Vagina (tissue), 2 donors: ENCODE measurements at regions not wholly inside any gene's neighbourhood (a gene's known extent, or its start where the extent isn't known, plus 50 kb on each side); places are given as distances from the start of the nearest gene placed in this dataset.

ENCODE experiments used
- DNase-seq, 2 donors: peaks; one replicate each; pipeline ENCODE4 v3.0.0-alpha.2; 2017; ENCODE audit errors: extremely low spot score in 2 of 2
- H3K27ac ChIP-seq: fragments of 200-600 bp; sonication (generic); one replicate; pipeline ENCODE4 v1.5.1; 2019
- H3K27me3 ChIP-seq: fragments of 200-600 bp; sonication (generic); one replicate; pipeline ENCODE4 v1.5.1; 2019
- H3K36me3 ChIP-seq, 2 donors: fragments of 200-600 bp; sonication (generic); one replicate each; pipeline ENCODE4 v1.5.1; 2017 to 2019
- H3K4me1 ChIP-seq: fragments of 200-600 bp; sonication (generic); one replicate; pipeline ENCODE4 v1.5.1; 2019
- H3K4me3 ChIP-seq, 2 donors: fragments of 200-600 bp; sonication (generic); 1 replicate in 1 of 2; 2 replicates in 1 of 2; pipeline ENCODE4 v1.5.1; 2016 to 2019
- H3K9me3 ChIP-seq: fragments of 200-600 bp; sonication (generic); one replicate; pipeline ENCODE4 v1.5.1; 2019
- POLR2A ChIP-seq, 2 donors: fragments of 450-650 bp; IDR thresholded peaks; one replicate each; pipeline ENCODE4 v1.6.1; 2017; ENCODE audit warnings: antibody characterized with exemption in 2 of 2, mild to moderate bottlenecking in 2 of 2, moderate library complexity in 2 of 2
- POLR2AphosphoS5 ChIP-seq, 2 donors: sonication (generic); formaldehyde crosslinking; IDR thresholded peaks; one replicate each; pipeline ENCODE4 v1.9.0; 2017; ENCODE audit warnings: antibody characterized with exemption in 2 of 2, mild to moderate bottlenecking in 2 of 2, low read depth in 1 of 2; ENCODE audit not compliant: insufficient read depth in 1 of 2
- intact Hi-C: fragments of 100-400 bp; cut with DNase I; formaldehyde crosslinking; loops from one replicate; pipeline ENCODE4 v1.15.1; 2023
- TF ChIP-seq, protein P1 (sequence below), 3 experiments: fragments of 450-650 bp in 2 of 3; fragments of 200-600 bp in 1 of 3; sonication (generic) in 1 of 3; IDR thresholded peaks; one replicate each; pipeline ENCODE4 v1.5.1; 2017 to 2019; ENCODE audit warnings: antibody characterized with exemption in 3 of 3, mild to moderate bottlenecking in 2 of 3, moderate library complexity in 2 of 3

DNA sequence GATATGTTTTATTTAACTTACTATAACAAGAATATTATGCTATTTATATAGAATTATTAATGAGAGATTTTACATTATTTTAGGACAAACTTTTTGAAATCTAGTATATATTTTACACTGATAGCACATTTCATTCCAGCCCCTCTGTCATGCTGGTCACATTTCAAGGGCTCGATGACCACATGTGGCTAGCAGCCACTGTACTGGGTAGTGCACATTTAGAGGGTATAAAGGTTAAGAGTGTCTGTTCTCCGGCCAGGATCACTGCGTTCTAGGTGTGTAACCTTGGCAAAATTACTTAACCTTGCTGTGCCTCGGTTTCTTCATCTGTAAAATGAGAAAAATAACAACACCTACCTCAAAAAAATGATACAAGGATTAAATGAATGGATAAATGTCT, 87.2 kb upstream of the TNP1 start:
- intact Hi-C loops, result no loop called here
- Histone ChIP-seq H3K36me3 (no peaks in the 10 kb centered on the region), H3K9me3 (no peaks in the 10 kb centered on the region), H3K4me3 (no peak overlapping the region), H3K27ac (no peak overlapping the region), H3K4me1 (no peaks in the 10 kb centered on the region), H3K27me3 (no peaks in the 10 kb centered on the region)
- TF ChIP-seq POLR2AphosphoS5 (IDR thresholded peaks at IDR 0.05; ENCODE audit: insufficient read depth in 1 of 2, low read depth in 1 of 2), result no peak
- no peak for DNase-seq

DNA sequence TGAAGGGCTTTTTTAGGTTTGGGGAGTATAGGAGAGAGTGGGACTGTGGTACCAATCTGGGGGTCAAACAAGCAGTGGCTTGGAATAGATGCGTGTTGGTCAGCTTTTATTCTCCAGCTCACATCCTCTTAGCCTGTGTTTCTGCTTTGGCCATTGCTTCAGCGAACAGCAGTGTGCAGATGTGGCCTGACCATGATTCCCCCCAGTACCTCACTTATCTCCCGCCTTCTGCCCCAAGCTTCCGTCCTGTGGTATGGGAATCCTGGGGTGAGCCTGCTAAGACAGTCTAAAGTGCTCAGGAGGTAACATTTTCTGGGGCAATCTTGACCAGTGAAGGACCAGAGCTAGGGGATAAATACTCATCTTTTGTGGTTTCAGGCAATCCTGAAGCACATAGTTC, 84.9 kb upstream of the TNP1 start:
- H3K36me3 ChIP-seq, result no peaks in the 10 kb centered on the region
- no peak overlapping the region for H3K4me3 ChIP-seq
- no peaks in the 10 kb centered on the region for H3K9me3 ChIP-seq
- no peaks in the 10 kb centered on the region for H3K27me3 ChIP-seq
- no peak for DNase-seq
- TF ChIP-seq, protein P1, sequence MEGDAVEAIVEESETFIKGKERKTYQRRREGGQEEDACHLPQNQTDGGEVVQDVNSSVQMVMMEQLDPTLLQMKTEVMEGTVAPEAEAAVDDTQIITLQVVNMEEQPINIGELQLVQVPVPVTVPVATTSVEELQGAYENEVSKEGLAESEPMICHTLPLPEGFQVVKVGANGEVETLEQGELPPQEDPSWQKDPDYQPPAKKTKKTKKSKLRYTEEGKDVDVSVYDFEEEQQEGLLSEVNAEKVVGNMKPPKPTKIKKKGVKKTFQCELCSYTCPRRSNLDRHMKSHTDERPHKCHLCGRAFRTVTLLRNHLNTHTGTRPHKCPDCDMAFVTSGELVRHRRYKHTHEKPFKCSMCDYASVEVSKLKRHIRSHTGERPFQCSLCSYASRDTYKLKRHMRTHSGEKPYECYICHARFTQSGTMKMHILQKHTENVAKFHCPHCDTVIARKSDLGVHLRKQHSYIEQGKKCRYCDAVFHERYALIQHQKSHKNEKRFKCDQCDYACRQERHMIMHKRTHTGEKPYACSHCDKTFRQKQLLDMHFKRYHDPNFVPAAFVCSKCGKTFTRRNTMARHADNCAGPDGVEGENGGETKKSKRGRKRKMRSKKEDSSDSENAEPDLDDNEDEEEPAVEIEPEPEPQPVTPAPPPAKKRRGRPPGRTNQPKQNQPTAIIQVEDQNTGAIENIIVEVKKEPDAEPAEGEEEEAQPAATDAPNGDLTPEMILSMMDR (IDR thresholded peaks at IDR 0.05), result no peak
- TF ChIP-seq POLR2AphosphoS5 (IDR thresholded peaks at IDR 0.05; ENCODE audit: insufficient read depth in 1 of 2, low read depth in 1 of 2), result no peak
- TF ChIP-seq POLR2A (IDR thresholded peaks at IDR 0.05), result no peak
- no peak overlapping the region for H3K27ac ChIP-seq
- intact Hi-C loops, result no loop called here
- no peaks in the 10 kb centered on the region for H3K4me1 ChIP-seq

DNA sequence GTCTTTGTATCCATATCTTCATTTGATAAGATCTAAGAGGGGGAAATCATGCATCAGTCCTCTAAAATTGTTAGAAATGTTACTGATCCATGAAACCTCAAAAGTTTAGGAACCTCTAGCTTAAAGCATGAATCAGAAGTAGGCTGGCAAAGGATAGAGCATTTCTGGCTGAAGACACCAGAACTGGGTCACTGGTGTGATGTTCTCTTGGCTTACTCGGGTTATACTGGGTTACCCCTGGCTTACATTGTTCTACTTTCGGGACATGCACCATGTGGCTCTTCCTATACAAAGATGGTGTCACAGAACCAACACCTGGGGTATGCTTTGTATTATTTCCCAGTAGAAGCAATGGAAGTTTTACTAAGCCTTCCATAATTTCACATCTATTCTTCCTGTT, 83.2 kb upstream of the TNP1 start:
- H3K4me1 ChIP-seq, result no peaks in the 10 kb centered on the region
- no peaks in the 10 kb centered on the region for H3K36me3 ChIP-seq
- TF ChIP-seq, protein P1 (IDR thresholded peaks at IDR 0.05), result no peak
- TF ChIP-seq POLR2AphosphoS5 (IDR thresholded peaks at IDR 0.05; ENCODE audit: insufficient read depth in 1 of 2, low read depth in 1 of 2), result no peak
- no peak for TF ChIP-seq POLR2A (IDR thresholded peaks at IDR 0.05)
- intact Hi-C loops, result no loop called here
- no peak for DNase-seq
- H3K27me3 ChIP-seq, result no peaks in the 10 kb centered on the region
- no peaks in the 10 kb centered on the region for H3K9me3 ChIP-seq
- no peak overlapping the region for H3K27ac ChIP-seq
- no peak overlapping the region for H3K4me3 ChIP-seq

DNA sequence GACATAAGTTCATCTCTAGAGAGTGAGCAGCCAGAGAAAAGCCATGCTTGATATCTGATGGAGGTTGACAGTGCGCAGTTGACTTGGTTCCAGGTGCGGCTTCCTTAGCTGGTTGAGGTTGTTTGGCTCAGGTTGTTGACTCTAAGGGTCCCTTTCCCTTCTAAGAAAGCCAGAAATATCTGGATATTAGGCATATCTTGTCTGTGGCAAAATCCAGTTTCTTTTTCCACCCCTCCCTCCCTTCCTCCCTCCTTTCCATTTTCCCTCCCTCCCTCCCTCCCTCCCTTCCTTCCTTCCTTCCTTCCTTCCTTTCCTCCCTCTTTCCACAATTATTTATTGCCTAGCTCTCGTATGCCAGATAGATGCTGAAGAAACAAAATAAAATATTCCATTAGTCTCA, 82.6 kb upstream of the TNP1 start:
- Histone ChIP-seq H3K36me3 (no peaks in the 10 kb centered on the region), H3K4me3 (no peak overlapping the region), H3K4me1 (no peaks in the 10 kb centered on the region), H3K27me3 (no peaks in the 10 kb centered on the region), H3K9me3 (no peaks in the 10 kb centered on the region), H3K27ac (no peak overlapping the region)
- TF ChIP-seq POLR2A (IDR thresholded peaks at IDR 0.05), result no peak
- no peak for DNase-seq
- intact Hi-C loops, result no loop called here

DNA sequence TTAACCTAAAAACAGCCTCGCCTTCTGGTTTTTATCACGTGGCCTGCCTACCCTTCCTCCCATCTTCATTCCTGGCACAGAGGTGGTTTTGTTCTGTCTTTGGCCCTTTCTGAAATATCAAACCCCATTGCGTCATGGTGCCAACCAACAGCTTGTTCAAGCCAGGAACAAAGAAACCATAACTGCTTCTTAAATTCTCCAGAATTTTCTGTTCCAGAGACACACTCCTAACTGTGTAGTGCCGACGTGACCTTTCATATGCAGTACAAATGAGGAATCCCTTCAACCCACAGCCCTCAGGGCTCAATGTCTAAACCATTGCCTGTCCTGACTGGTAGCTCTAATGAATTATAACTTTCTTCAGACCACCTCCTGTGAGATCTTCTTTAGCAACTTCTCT, 82.2 kb upstream of the TNP1 start:
- no peaks in the 10 kb centered on the region for H3K9me3 ChIP-seq
- intact Hi-C loops, result no loop called here
- H3K4me1 ChIP-seq, result no peaks in the 10 kb centered on the region
- no peak for DNase-seq
- H3K4me3 ChIP-seq, result no peak overlapping the region
- H3K36me3 ChIP-seq, result no peaks in the 10 kb centered on the region
- H3K27ac ChIP-seq, result no peak overlapping the region
- no peak for TF ChIP-seq POLR2A (IDR thresholded peaks at IDR 0.05)
- TF ChIP-seq POLR2AphosphoS5 (IDR thresholded peaks at IDR 0.05; ENCODE audit: insufficient read depth in 1 of 2, low read depth in 1 of 2), result no peak
- TF ChIP-seq, protein P1 (IDR thresholded peaks at IDR 0.05), result no peak
- H3K27me3 ChIP-seq, result no peaks in the 10 kb centered on the region

DNA sequence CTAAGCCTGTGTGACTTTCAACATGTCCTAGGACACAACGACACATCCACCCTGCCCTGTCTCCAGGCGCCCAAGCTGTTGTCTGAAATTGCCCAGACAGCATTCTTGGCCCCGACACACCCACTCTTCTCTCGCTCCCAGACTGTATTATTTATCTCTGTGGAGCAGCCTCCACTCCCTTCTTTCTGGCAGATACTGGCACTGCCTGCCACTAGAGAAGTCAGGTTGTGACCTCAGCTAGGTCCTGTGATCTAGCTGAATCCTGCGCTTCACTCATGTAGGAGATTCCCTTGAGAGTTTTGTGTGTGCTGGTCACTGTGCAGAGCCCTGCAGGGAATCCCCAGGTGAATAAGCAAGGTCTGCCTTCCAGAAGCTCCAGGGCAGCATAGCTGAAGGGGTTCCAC, 77.1 kb upstream of the TNP1 start:
- TF ChIP-seq POLR2AphosphoS5 (IDR thresholded peaks at IDR 0.05; ENCODE audit: insufficient read depth in 1 of 2, low read depth in 1 of 2) (no peak), POLR2A (IDR thresholded peaks at IDR 0.05) (no peak)
- TF ChIP-seq, protein P1 (IDR thresholded peaks at IDR 0.05), result no peak
- DNase-seq, result no peak

More for the DNA sequence above, 77.1 kb upstream of the TNP1 start:
- Histone ChIP-seq H3K27me3 (no peaks in the 10 kb centered on the region), H3K9me3 (no peaks in the 10 kb centered on the region), H3K36me3 (no peaks in the 10 kb centered on the region), H3K4me1 (no peaks in the 10 kb centered on the region), H3K4me3 (no peak overlapping the region), H3K27ac (no peak overlapping the region)
- intact Hi-C loops, result no loop called here
